ENCODE measurements at regions not wholly inside any gene's neighbourhood (a gene's known extent, or its start where the extent isn't known, plus 50 kb on each side); places are given as distances from the start of the nearest gene placed in this dataset.

GRCh38 chr6:170162011-170162774 lies 128.7 kb downstream of the DLL1 start:
- no peak for TF ChIP-seq CTCF (IDR thresholded peaks at IDR 0.05; ENCODE audit: low read depth, low read length)
- H3K4me3 ChIP-seq (ENCODE audit: low read depth, low read length): no peak overlapping the region

- H3K4me3 ChIP-seq (ENCODE audit: low read depth, low read length): no peak overlapping the region
- no peak for TF ChIP-seq CTCF (IDR thresholded peaks at IDR 0.05; ENCODE audit: low read depth, low read length)
These were observed 130.0 kb downstream of the DLL1 start for GRCh38 chr6:170160628-170161611.

GRCh38 chr6:170160031-170160627 lies 130.7 kb downstream of the DLL1 start:
- no peak for TF ChIP-seq CTCF (IDR thresholded peaks at IDR 0.05; ENCODE audit: low read depth, low read length)
- no peak overlapping the region for H3K4me3 ChIP-seq (ENCODE audit: low read depth, low read length)

GRCh38 chr6:170159022-170159965 lies 131.6 kb downstream of the DLL1 start:
- TF ChIP-seq CTCF (IDR thresholded peaks at IDR 0.05; ENCODE audit: low read depth, low read length): no peak

GRCh38 chr6:170158296-170159021 lies 132.4 kb downstream of the DLL1 start:
- TF ChIP-seq CTCF (IDR thresholded peaks at IDR 0.05; ENCODE audit: low read depth, low read length): no peak

More at GRCh38 chr6:170159022-170159965, 131.6 kb downstream of the DLL1 start:
- H3K4me3 ChIP-seq (ENCODE audit: low read depth, low read length): no peak overlapping the region

More at GRCh38 chr6:170158296-170159021, 132.4 kb downstream of the DLL1 start:
- H3K4me3 ChIP-seq (ENCODE audit: low read depth, low read length): no peak overlapping the region

Measured in WI38 (cell line).